ENCODE measurements at regions not wholly inside any gene's neighbourhood (a gene's known extent, or its start where the extent isn't known, plus 50 kb on each side); places are given as distances from the start of the nearest gene placed in this dataset.

- TF ChIP-seq CTCF (IDR thresholded peaks at IDR 0.05) (no peak), POLR2A (IDR thresholded peaks at IDR 0.05) (no peak)
Measured at GRCh38 chr4:91758487-91758886, 545.3 kb upstream of the GRID2 start.

All from heart left ventricle (tissue), 13 donors.